Lower lobe of right lung (tissue), 2 donors: ENCODE measurements at regions not wholly inside any gene's neighbourhood (a gene's known extent, or its start where the extent isn't known, plus 50 kb on each side); places are given as distances from the start of the nearest gene placed in this dataset.

Experiments used
- ATAC-seq, 2 donors: fragments of 200-7000 bp; cut with Tn5 transposase; one replicate each; pipeline ENCODE4 v1.9.1; 2020 to 2022; ENCODE audit warnings: mild to moderate bottlenecking in 2 of 2, moderate library complexity in 2 of 2
- DNase-seq: peaks from one replicate; pipeline ENCODE4 v3.0.0-alpha.2; 2020
- H3K27ac ChIP-seq: fragments of 200-600 bp; one replicate; pipeline ENCODE4 v1.8.0; 2022
- H3K27me3 ChIP-seq: fragments of 200-600 bp; one replicate; pipeline ENCODE4 v1.8.0; 2022; ENCODE audit warnings: low read depth
- H3K36me3 ChIP-seq: fragments of 200-600 bp; one replicate; pipeline ENCODE4 v1.8.0; 2022; ENCODE audit warnings: mild to moderate bottlenecking
- H3K4me1 ChIP-seq: fragments of 200-600 bp; one replicate; pipeline ENCODE4 v1.8.0; 2022
- H3K4me3 ChIP-seq: fragments of 200-600 bp; one replicate; pipeline ENCODE4 v1.8.0; 2022; ENCODE audit warnings: mild to moderate bottlenecking
- H3K9me3 ChIP-seq: fragments of 200-600 bp; one replicate; pipeline ENCODE4 v1.8.0; 2022
- CTCF ChIP-seq: fragments of 200-600 bp; IDR thresholded peaks from one replicate; pipeline ENCODE4 v1.8.0; 2022; ENCODE audit warnings: antibody characterized with exemption, mild to moderate bottlenecking
- intact Hi-C: fragments of 100-400 bp; cut with DNase I; formaldehyde crosslinking; loops from one replicate; pipeline ENCODE4 v1.11.0; 2022
- donor health status: DM: no; HTN: yes; CAD: no; lungs with severe emphysema.

GRCh38 chr4:126838941-126839679, 793.6 kb upstream of the INTU start:
- Histone ChIP-seq H3K4me3 (no peak overlapping the region), H3K9me3 (peaks cover 6% of the 10 kb centered on the region), H3K27me3 (no peaks in the 10 kb centered on the region), H3K4me1 (no peaks in the 10 kb centered on the region), H3K27ac (no peak overlapping the region), H3K36me3 (no peaks in the 10 kb centered on the region)
- no peak for TF ChIP-seq CTCF
- no peak for ATAC-seq
- DNase-seq = no peak
- intact Hi-C loops = no loop called here

GRCh38 chr4:126843492-126844067, 789.2 kb upstream of the INTU start:
- DNase-seq = no peak
- intact Hi-C loops = no loop called here

GRCh38 chr4:126850286-126850685, 782.5 kb upstream of the INTU start:
- H3K4me3 ChIP-seq = no peak overlapping the region
- H3K36me3 ChIP-seq = no peaks in the 10 kb centered on the region
- no peak overlapping the region for H3K27ac ChIP-seq
- DNase-seq (no peak), ATAC-seq (no peak)
- no peaks in the 10 kb centered on the region for H3K4me1 ChIP-seq
- intact Hi-C loops = no loop called here
- no peaks in the 10 kb centered on the region for H3K9me3 ChIP-seq
- no peak for TF ChIP-seq CTCF
- no peaks in the 10 kb centered on the region for H3K27me3 ChIP-seq

More at GRCh38 chr4:126843492-126844067, 789.2 kb upstream of the INTU start:
- no peaks in the 10 kb centered on the region for H3K27me3 ChIP-seq
- H3K27ac ChIP-seq = no peak overlapping the region
- ATAC-seq = peak in 1 of 2 donors; percentile 32
- no peaks in the 10 kb centered on the region for H3K36me3 ChIP-seq
- H3K4me1 ChIP-seq = no peaks in the 10 kb centered on the region
- H3K4me3 ChIP-seq = no peak overlapping the region
- no peak for TF ChIP-seq CTCF
- H3K9me3 ChIP-seq = no peaks in the 10 kb centered on the region

GRCh38 chr4:126851391-126851790, 781.4 kb upstream of the INTU start:
- intact Hi-C loops = no loop called here
- no peak overlapping the region for H3K27ac ChIP-seq
- no peak overlapping the region for H3K4me3 ChIP-seq
- no peaks in the 10 kb centered on the region for H3K4me1 ChIP-seq
- no peak for TF ChIP-seq CTCF
- no peak for DNase-seq
- no peaks in the 10 kb centered on the region for H3K27me3 ChIP-seq
- no peaks in the 10 kb centered on the region for H3K36me3 ChIP-seq
- ATAC-seq = no peak
- H3K9me3 ChIP-seq = no peaks in the 10 kb centered on the region

GRCh38 chr4:126853715-126854114, 779.0 kb upstream of the INTU start:
- Histone ChIP-seq H3K36me3 (no peaks in the 10 kb centered on the region), H3K27ac (no peak overlapping the region), H3K4me3 (no peak overlapping the region), H3K27me3 (no peaks in the 10 kb centered on the region), H3K9me3 (no peaks in the 10 kb centered on the region), H3K4me1 (no peaks in the 10 kb centered on the region)
- no peak for TF ChIP-seq CTCF
- ATAC-seq (no peak), DNase-seq (no peak)
- intact Hi-C loops = no loop called here
